HEK293 (cell line): ENCODE measurements at regions not wholly inside any gene's neighbourhood (a gene's known extent, or its start where the extent isn't known, plus 50 kb on each side); places are given as distances from the start of the nearest gene placed in this dataset.

Experiments
- CTCF ChIA-PET: fragments of 350-600 bp; formaldehyde crosslinking; extraction: SDS; loops from one replicate; lab custom pipeline; 2021; ENCODE audit warnings: antibody characterized with exemption; lab: Yijun Ruan, JAX
- POLR2A ChIA-PET: fragments of 300-600 bp; formaldehyde crosslinking; extraction: SDS; loops from one replicate; lab custom pipeline; 2020; ENCODE audit warnings: antibody characterized with exemption, inconsistent platforms; lab: Yijun Ruan, JAX
- H3K27ac ChIP-seq: fragments of 200-500 bp; sonication (Bioruptor generic); 2 replicates; pipeline ENCODE4 v1.5.1; 2014; ENCODE audit warnings: low read depth, low read length, control low read depth, inconsistent platforms; ENCODE audit errors: extremely low read depth
- H3K36me3 ChIP-seq, 2 experiments: fragments of 200-500 bp in 1 of 2; sonication (Bioruptor generic) in 1 of 2; 1 replicate in 1 of 2; 2 replicates in 1 of 2; pipeline ENCODE4 v1.5.1; 2014 to 2017; ENCODE audit warnings: inconsistent platforms in 2 of 2, low read length in 2 of 2; ENCODE audit not compliant: control insufficient read depth in 2 of 2, insufficient read depth in 1 of 2
- H3K4me1 ChIP-seq: fragments of 200-500 bp; sonication (Bioruptor generic); 2 replicates; pipeline ENCODE4 v1.5.1; 2014; ENCODE audit warnings: mild to moderate bottlenecking, low read length, inconsistent platforms; ENCODE audit not compliant: control insufficient read depth, insufficient read depth
- H3K4me3 ChIP-seq: 2 replicates; pipeline ENCODE4 v1.5.1; 2011; ENCODE audit warnings: low read depth, mild to moderate bottlenecking, control low read depth, low read length, moderate library complexity
- H3K9me3 ChIP-seq: fragments of 200-500 bp; sonication (Bioruptor generic); 2 replicates; pipeline ENCODE4 v1.5.1; 2014; ENCODE audit warnings: low read depth, low read length, inconsistent platforms; ENCODE audit not compliant: control insufficient read depth, insufficient read depth
- GLIS1 ChIP-seq: fragments of 450-650 bp; formaldehyde crosslinking; IDR thresholded peaks from 2 replicates; pipeline ENCODE4 v1.5.1; 2016; ENCODE audit warnings: missing biosample characterization, missing genetic modification characterization
- HOXD13 ChIP-seq: sonication (generic); formaldehyde crosslinking; IDR thresholded peaks from 2 replicates; pipeline ENCODE4 v1.8.0; 2022; ENCODE audit warnings: missing genetic modification reagents, borderline replicate concordance
- KLF7 ChIP-seq: fragments of 450-650 bp; formaldehyde crosslinking; IDR thresholded peaks from 2 replicates; pipeline ENCODE4 v1.5.1; 2016; ENCODE audit warnings: missing biosample characterization, missing genetic modification characterization, borderline replicate concordance
- RBAK ChIP-seq: fragments of 450-650 bp; formaldehyde crosslinking; IDR thresholded peaks from 2 replicates; pipeline ENCODE4 v1.5.1; 2016; ENCODE audit warnings: missing biosample characterization, missing genetic modification characterization
- SCRT1 ChIP-seq: fragments of 450-650 bp; formaldehyde crosslinking; IDR thresholded peaks from 2 replicates; pipeline ENCODE4 v1.5.1; 2016; ENCODE audit warnings: missing biosample characterization, missing genetic modification characterization, borderline replicate concordance
- ZBTB11 ChIP-seq: fragments of 450-650 bp; formaldehyde crosslinking; conservative IDR thresholded peaks from 2 replicates; pipeline ENCODE4 v1.5.1; 2016; ENCODE audit warnings: low read depth, missing biosample characterization, missing genetic modification characterization
- ZBTB7A ChIP-seq: fragments of 450-650 bp; formaldehyde crosslinking; IDR thresholded peaks from 2 replicates; pipeline ENCODE4 v1.5.1; 2016; ENCODE audit warnings: low read depth, missing biosample characterization, missing genetic modification characterization
- ZEB2 ChIP-seq: fragments of 450-650 bp; formaldehyde crosslinking; IDR thresholded peaks from 2 replicates; pipeline ENCODE4 v1.5.1; 2016; ENCODE audit warnings: missing biosample characterization, missing genetic modification characterization
- ZIC2 ChIP-seq: fragments of 450-650 bp; formaldehyde crosslinking; IDR thresholded peaks from 2 replicates; pipeline ENCODE4 v1.5.1; 2016; ENCODE audit warnings: missing biosample characterization, missing genetic modification characterization
- ZNF10 ChIP-seq: fragments of 450-650 bp; formaldehyde crosslinking; IDR thresholded peaks from 2 replicates; pipeline ENCODE4 v1.5.1; 2017; ENCODE audit warnings: missing biosample characterization, missing genetic modification characterization
- ZNF140 ChIP-seq: fragments of 450-650 bp; formaldehyde crosslinking; IDR thresholded peaks from 2 replicates; pipeline ENCODE4 v1.5.1; 2016; ENCODE audit warnings: missing biosample characterization, missing genetic modification characterization
- ZNF202 ChIP-seq: fragments of 450-650 bp; formaldehyde crosslinking; IDR thresholded peaks from 2 replicates; pipeline ENCODE4 v1.5.1; 2016; ENCODE audit warnings: missing biosample characterization, missing genetic modification characterization, borderline replicate concordance
- ZNF214 ChIP-seq: fragments of 450-650 bp; formaldehyde crosslinking; IDR thresholded peaks from 2 replicates; pipeline ENCODE4 v1.5.1; 2017; ENCODE audit warnings: missing biosample characterization, mild to moderate bottlenecking, missing genetic modification characterization, borderline replicate concordance
- ZNF223 ChIP-seq: fragments of 450-650 bp; formaldehyde crosslinking; IDR thresholded peaks from 2 replicates; pipeline ENCODE4 v1.5.1; 2016; ENCODE audit warnings: missing biosample characterization, missing genetic modification characterization
- ZNF266 ChIP-seq: fragments of 450-650 bp; formaldehyde crosslinking; IDR thresholded peaks from 2 replicates; pipeline ENCODE4 v1.5.1; 2016; ENCODE audit warnings: missing biosample characterization, missing genetic modification characterization, low read depth
- ZNF473 ChIP-seq: fragments of 450-650 bp; formaldehyde crosslinking; IDR thresholded peaks from 2 replicates; pipeline ENCODE4 v1.5.1; 2017; ENCODE audit warnings: missing biosample characterization, missing genetic modification characterization
- ZNF48 ChIP-seq: fragments of 450-650 bp; formaldehyde crosslinking; IDR thresholded peaks from 2 replicates; pipeline ENCODE4 v1.5.1; 2016; ENCODE audit warnings: missing biosample characterization, missing genetic modification characterization
- ZNF514 ChIP-seq: fragments of 450-650 bp; formaldehyde crosslinking; IDR thresholded peaks from 2 replicates; pipeline ENCODE4 v1.5.1; 2016; ENCODE audit warnings: missing biosample characterization, missing genetic modification characterization
- ZNF600 ChIP-seq: fragments of 450-650 bp; formaldehyde crosslinking; IDR thresholded peaks from 2 replicates; pipeline ENCODE4 v1.5.1; 2016; ENCODE audit warnings: missing biosample characterization, missing genetic modification characterization
- ZNF704 ChIP-seq: fragments of 450-650 bp; formaldehyde crosslinking; IDR thresholded peaks from 2 replicates; pipeline ENCODE4 v1.5.1; 2016; ENCODE audit warnings: missing biosample characterization, missing genetic modification characterization
- ZNF776 ChIP-seq: fragments of 450-650 bp; formaldehyde crosslinking; IDR thresholded peaks from 2 replicates; pipeline ENCODE4 v1.5.0; 2017; ENCODE audit warnings: missing biosample characterization, missing genetic modification characterization, borderline replicate concordance
- TF ChIP-seq, protein P1 (sequence below): fragments of 450-650 bp; formaldehyde crosslinking; IDR thresholded peaks from 2 replicates; pipeline ENCODE4 v1.5.1; 2016; ENCODE audit warnings: missing biosample characterization, missing genetic modification characterization
- TF ChIP-seq, protein P2 (sequence below): fragments of 450-650 bp; formaldehyde crosslinking; IDR thresholded peaks from 2 replicates; pipeline ENCODE4 v1.5.1; 2016; ENCODE audit warnings: missing biosample characterization, missing genetic modification characterization
- TF ChIP-seq, protein P3 (sequence below): fragments of 450-650 bp; formaldehyde crosslinking; conservative IDR thresholded peaks from 2 replicates; pipeline ENCODE4 v1.5.1; 2016; ENCODE audit warnings: low read depth, missing biosample characterization, missing genetic modification characterization
- TF ChIP-seq, protein P4 (sequence below): fragments of 450-650 bp; formaldehyde crosslinking; IDR thresholded peaks from 2 replicates; pipeline ENCODE4 v1.5.1; 2016; ENCODE audit warnings: missing biosample characterization, missing genetic modification characterization, low read depth

DNA sequence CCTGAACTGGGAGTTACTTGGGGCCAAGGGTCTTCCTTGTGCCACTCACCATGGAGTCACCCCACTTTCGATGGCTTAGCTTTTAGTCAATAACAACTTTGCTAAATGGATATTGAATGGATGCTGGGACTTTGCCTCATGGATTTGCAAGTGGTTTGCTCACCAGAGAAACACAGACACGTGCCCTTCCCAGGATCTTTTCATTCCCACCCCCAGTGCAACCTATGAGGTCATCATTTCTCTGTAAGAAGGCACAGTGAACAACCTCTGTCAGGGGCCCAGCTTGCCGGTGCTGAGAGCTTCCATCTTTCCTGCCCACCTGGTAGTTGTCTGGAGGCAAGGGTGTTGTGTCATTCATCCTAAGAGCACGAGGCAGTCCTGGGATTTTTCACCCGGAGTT, 256.8 kb upstream of the PMEPA1 start:
- ChIA-PET POLR2A (no interaction called here), CTCF (no interaction called here)
- no peak overlapping the region for H3K4me3 ChIP-seq
- H3K9me3 ChIP-seq = no peaks in the 10 kb centered on the region
- H3K27ac ChIP-seq = no peak overlapping the region
- no peaks in the 10 kb centered on the region; the same call in 1 of the 2 replicates for H3K4me1 ChIP-seq
- H3K36me3 ChIP-seq = no peaks in the 10 kb centered on the region
- TF ChIP-seq, protein P1, sequence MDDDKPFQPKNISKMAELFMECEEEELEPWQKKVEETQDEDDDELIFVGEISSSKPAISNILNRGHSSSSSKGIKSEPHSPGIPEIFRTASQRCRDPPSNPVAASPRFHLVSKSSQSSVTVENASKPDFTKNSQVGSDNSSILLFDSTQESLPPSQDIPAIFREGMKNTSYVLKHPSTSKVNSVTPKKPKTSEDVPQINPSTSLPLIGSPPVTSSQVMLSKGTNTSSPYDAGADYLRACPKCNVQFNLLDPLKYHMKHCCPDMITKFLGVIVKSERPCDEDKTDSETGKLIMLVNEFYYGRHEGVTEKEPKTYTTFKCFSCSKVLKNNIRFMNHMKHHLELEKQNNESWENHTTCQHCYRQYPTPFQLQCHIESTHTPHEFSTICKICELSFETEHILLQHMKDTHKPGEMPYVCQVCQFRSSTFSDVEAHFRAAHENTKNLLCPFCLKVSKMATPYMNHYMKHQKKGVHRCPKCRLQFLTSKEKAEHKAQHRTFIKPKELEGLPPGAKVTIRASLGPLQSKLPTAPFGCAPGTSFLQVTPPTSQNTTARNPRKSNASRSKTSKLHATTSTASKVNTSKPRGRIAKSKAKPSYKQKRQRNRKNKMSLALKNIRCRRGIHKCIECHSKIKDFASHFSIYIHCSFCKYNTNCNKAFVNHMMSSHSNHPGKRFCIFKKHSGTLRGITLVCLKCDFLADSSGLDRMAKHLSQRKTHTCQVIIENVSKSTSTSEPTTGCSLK = no peak
- TF ChIP-seq ZNF776 (tag by site-specific recombination) (no peak), ZIC2 (tag by site-specific recombination) (peak; percentile 41; the same call in 1 of the 2 replicates), ZNF10 (tag by site-specific recombination) (no peak), ZBTB7A (tag by site-specific recombination) (no peak), ZNF514 (tag by site-specific recombination) (no peak), ZNF140 (tag by site-specific recombination) (no peak), ZNF214 (tag by site-specific recombination) (no peak), ZEB2 (tag by site-specific recombination) (no peak), KLF7 (tag by site-specific recombination) (no peak), HOXD13 (CRISPR knock-in tag) (no peak), ZNF600 (tag by site-specific recombination) (no peak), ZNF223 (no peak), SCRT1 (tag by site-specific recombination) (no peak), ZNF704 (tag by site-specific recombination) (no peak), GLIS1 (peak; percentile 61; the same call in 1 of the 2 replicates), ZBTB11 (tag by site-specific recombination) (no peak), RBAK (no peak), ZNF48 (no peak), ZNF266 (tag by site-specific recombination) (no peak), ZNF473 (tag by site-specific recombination) (no peak), ZNF202 (tag by site-specific recombination) (no peak)
- TF ChIP-seq, protein P2, sequence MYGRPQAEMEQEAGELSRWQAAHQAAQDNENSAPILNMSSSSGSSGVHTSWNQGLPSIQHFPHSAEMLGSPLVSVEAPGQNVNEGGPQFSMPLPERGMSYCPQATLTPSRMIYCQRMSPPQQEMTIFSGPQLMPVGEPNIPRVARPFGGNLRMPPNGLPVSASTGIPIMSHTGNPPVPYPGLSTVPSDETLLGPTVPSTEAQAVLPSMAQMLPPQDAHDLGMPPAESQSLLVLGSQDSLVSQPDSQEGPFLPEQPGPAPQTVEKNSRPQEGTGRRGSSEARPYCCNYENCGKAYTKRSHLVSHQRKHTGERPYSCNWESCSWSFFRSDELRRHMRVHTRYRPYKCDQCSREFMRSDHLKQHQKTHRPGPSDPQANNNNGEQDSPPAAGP (tag by site-specific recombination) = no peak
- TF ChIP-seq, protein P3, sequence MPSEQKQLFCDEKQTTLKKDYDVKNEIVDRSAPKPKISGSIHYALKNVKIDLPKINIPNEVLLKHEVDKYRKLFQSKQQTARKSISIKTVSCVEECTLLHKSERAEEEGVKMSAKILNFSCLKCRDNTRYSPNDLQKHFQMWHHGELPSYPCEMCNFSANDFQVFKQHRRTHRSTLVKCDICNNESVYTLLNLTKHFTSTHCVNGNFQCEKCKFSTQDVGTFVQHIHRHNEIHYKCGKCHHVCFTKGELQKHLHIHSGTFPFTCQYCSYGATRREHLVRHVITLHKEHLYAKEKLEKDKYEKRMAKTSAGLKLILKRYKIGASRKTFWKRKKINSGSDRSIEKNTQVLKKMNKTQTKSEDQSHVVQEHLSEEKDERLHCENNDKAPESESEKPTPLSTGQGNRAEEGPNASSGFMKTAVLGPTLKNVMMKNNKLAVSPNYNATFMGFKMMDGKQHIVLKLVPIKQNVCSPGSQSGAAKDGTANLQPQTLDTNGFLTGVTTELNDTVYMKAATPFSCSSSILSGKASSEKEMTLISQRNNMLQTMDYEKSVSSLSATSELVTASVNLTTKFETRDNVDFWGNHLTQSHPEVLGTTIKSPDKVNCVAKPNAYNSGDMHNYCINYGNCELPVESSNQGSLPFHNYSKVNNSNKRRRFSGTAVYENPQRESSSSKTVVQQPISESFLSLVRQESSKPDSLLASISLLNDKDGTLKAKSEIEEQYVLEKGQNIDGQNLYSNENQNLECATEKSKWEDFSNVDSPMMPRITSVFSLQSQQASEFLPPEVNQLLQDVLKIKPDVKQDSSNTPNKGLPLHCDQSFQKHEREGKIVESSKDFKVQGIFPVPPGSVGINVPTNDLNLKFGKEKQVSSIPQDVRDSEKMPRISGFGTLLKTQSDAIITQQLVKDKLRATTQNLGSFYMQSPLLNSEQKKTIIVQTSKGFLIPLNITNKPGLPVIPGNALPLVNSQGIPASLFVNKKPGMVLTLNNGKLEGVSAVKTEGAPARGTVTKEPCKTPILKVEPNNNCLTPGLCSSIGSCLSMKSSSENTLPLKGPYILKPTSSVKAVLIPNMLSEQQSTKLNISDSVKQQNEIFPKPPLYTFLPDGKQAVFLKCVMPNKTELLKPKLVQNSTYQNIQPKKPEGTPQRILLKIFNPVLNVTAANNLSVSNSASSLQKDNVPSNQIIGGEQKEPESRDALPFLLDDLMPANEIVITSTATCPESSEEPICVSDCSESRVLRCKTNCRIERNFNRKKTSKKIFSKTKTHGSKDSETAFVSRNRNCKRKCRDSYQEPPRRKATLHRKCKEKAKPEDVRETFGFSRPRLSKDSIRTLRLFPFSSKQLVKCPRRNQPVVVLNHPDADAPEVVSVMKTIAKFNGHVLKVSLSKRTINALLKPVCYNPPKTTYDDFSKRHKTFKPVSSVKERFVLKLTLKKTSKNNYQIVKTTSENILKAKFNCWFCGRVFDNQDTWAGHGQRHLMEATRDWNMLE (tag by site-specific recombination) = no peak
- TF ChIP-seq, protein P4, sequence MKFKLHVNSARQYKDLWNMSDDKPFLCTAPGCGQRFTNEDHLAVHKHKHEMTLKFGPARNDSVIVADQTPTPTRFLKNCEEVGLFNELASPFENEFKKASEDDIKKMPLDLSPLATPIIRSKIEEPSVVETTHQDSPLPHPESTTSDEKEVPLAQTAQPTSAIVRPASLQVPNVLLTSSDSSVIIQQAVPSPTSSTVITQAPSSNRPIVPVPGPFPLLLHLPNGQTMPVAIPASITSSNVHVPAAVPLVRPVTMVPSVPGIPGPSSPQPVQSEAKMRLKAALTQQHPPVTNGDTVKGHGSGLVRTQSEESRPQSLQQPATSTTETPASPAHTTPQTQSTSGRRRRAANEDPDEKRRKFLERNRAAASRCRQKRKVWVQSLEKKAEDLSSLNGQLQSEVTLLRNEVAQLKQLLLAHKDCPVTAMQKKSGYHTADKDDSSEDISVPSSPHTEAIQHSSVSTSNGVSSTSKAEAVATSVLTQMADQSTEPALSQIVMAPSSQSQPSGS (tag by site-specific recombination) = peak; percentile 88
